GM23338 (cell line): ENCODE measurements at regions not wholly inside any gene's neighbourhood (a gene's known extent, or its start where the extent isn't known, plus 50 kb on each side); places are given as distances from the start of the nearest gene placed in this dataset.

ENCODE experiments used
- ATAC-seq: fragments of 200-7000 bp; cut with Tn5 transposase; 3 replicates; pipeline ENCODE4 v1.9.1; 2020
- DNase-seq: peaks from one replicate; pipeline ENCODE4 v3.0.0-alpha.2; 2015; ENCODE audit warnings: low spot score
- H2AFZ ChIP-seq: fragments of 200-600 bp; sonication (generic); 2 replicates; pipeline ENCODE4 v1.8.0; 2016; ENCODE audit warnings: antibody characterized with exemption, mild to moderate bottlenecking, moderate library complexity
- H3F3A ChIP-seq: fragments of 200-600 bp; sonication (generic); replicated peaks from 2 replicates; pipeline ENCODE4 v1.8.0; 2017; ENCODE audit warnings: antibody characterized with exemption, mixed run types, low read depth
- H3K27ac ChIP-seq: fragments of 200-600 bp; sonication (generic); 2 replicates; pipeline ENCODE4 v1.6.1; 2016; ENCODE audit warnings: low read depth
- H3K27me3 ChIP-seq: fragments of 200-600 bp; sonication (generic); 2 replicates; pipeline ENCODE4 v1.8.0; 2016; ENCODE audit warnings: mild to moderate bottlenecking, mixed run types, moderate library complexity; ENCODE audit not compliant: insufficient read depth
- H3K36me3 ChIP-seq: fragments of 200-600 bp; sonication (generic); 2 replicates; pipeline ENCODE4 v1.8.0; 2016; ENCODE audit warnings: mild to moderate bottlenecking; ENCODE audit not compliant: insufficient read depth
- H3K4me1 ChIP-seq: fragments of 200-600 bp; sonication (generic); 2 replicates; pipeline ENCODE4 v1.8.0; 2016; ENCODE audit warnings: mild to moderate bottlenecking, moderate library complexity; ENCODE audit not compliant: insufficient read depth
- H3K4me2 ChIP-seq: fragments of 200-600 bp; sonication (generic); 2 replicates; pipeline ENCODE4 v1.7.1; 2017; ENCODE audit warnings: mixed run types
- H3K4me3 ChIP-seq: fragments of 200-600 bp; sonication (generic); 2 replicates; pipeline ENCODE4 v1.6.1; 2016; ENCODE audit warnings: mixed run types
- H3K79me2 ChIP-seq: fragments of 200-600 bp; sonication (generic); replicated peaks from 2 replicates; pipeline ENCODE4 v1.8.0; 2017; ENCODE audit warnings: mild to moderate bottlenecking; ENCODE audit not compliant: insufficient read depth
- H3K9me2 ChIP-seq: fragments of 200-600 bp; sonication (generic); 2 replicates; pipeline ENCODE4 v1.8.0; 2017; ENCODE audit not compliant: insufficient read depth
- H4K20me1 ChIP-seq: fragments of 200-600 bp; sonication (generic); replicated peaks from 2 replicates; pipeline ENCODE4 v1.8.0; 2017; ENCODE audit warnings: mild to moderate bottlenecking; ENCODE audit not compliant: insufficient read depth
- H3K27ac Mint-ChIP-seq: 2 replicates; pipeline ENCODE4 v1.8.0; 2020; ENCODE audit warnings: inconsistent platforms, mild to moderate bottlenecking, moderate library complexity, mixed read lengths
- H3K27me3 Mint-ChIP-seq: 3 replicates; pipeline ENCODE4 v1.8.0; 2022; ENCODE audit warnings: low read depth, mild to moderate bottlenecking, moderate library complexity, mixed read lengths, inconsistent platforms; ENCODE audit not compliant: insufficient read depth, poor library complexity
- H3K36me3 Mint-ChIP-seq: 3 replicates; pipeline ENCODE4 v1.8.0; 2021; ENCODE audit warnings: low read depth, mild to moderate bottlenecking, inconsistent platforms, moderate library complexity, mixed read lengths
- H3K4me1 Mint-ChIP-seq: 3 replicates; pipeline ENCODE4 v1.8.0; 2020; ENCODE audit warnings: mild to moderate bottlenecking, inconsistent platforms, mixed read lengths
- H3K4me3 Mint-ChIP-seq: 3 replicates; pipeline ENCODE4 v1.8.0; 2021; ENCODE audit warnings: moderate library complexity, mild to moderate bottlenecking, inconsistent platforms, mixed read lengths
- H3K9me3 Mint-ChIP-seq: 3 replicates; pipeline ENCODE4 v1.8.0; 2020; ENCODE audit warnings: moderate library complexity, mild to moderate bottlenecking, inconsistent platforms, mixed read lengths
- CREB1 ChIP-seq: fragments of 250-450 bp; sonication (Bioruptor Pico); IDR thresholded peaks from 2 replicates; pipeline ENCODE4 v1.5.0; 2020; ENCODE audit warnings: low read depth, mild to moderate bottlenecking, moderate library complexity
- CTCF ChIP-seq, 2 experiments: fragments of 200-600 bp in 1 of 2; sonication (generic) in 1 of 2; conservative IDR thresholded peaks; 2 replicates each; pipeline versions ENCODE4 v1.5.1 to v1.6.1; 2016 to 2017; ENCODE audit warnings: antibody characterized with exemption in 2 of 2, low read depth in 2 of 2, mild to moderate bottlenecking in 2 of 2, moderate library complexity in 1 of 2
- ETS1 ChIP-seq: IDR thresholded peaks from 2 replicates; pipeline ENCODE4 v1.6.1; 2016; ENCODE audit warnings: antibody characterized with exemption
- EZH2 ChIP-seq: fragments of 200-600 bp; sonication (generic); IDR thresholded peaks from one replicate; pipeline ENCODE4 v1.8.0; 2017; ENCODE audit warnings: antibody characterized with exemption, mild to moderate bottlenecking, low read depth; ENCODE audit not compliant: unreplicated experiment
- EZH2phosphoT487 ChIP-seq: fragments of 200-600 bp; sonication (generic); IDR thresholded peaks from one replicate; pipeline ENCODE4 v1.8.1; 2018; ENCODE audit warnings: antibody characterized with exemption; ENCODE audit not compliant: unreplicated experiment
- JUNB ChIP-seq: IDR thresholded peaks from one replicate; pipeline ENCODE4 v1.6.1; 2016; ENCODE audit warnings: antibody characterized with exemption; ENCODE audit not compliant: unreplicated experiment
- NANOG ChIP-seq: IDR thresholded peaks from 2 replicates; pipeline ENCODE4 v1.6.1; 2016; ENCODE audit warnings: antibody characterized with exemption, borderline replicate concordance
- POLR2AphosphoS5 ChIP-seq: IDR thresholded peaks from 2 replicates; pipeline ENCODE4 v1.6.1; 2016; ENCODE audit warnings: antibody characterized with exemption, low read depth
- REST ChIP-seq: IDR thresholded peaks from one replicate; pipeline ENCODE4 v1.6.1; 2018; ENCODE audit warnings: antibody characterized with exemption; ENCODE audit not compliant: unreplicated experiment
- STAT1 ChIP-seq: IDR thresholded peaks from one replicate; pipeline ENCODE4 v1.6.1; 2016; ENCODE audit warnings: antibody characterized with exemption; ENCODE audit not compliant: unreplicated experiment
- ZNF114 ChIP-seq: fragments of 250-450 bp; sonication (Bioruptor Pico); IDR thresholded peaks from 2 replicates; pipeline ENCODE4 v1.5.0; 2020; ENCODE audit warnings: mild to moderate bottlenecking, moderate library complexity
- ZNF331 ChIP-seq: fragments of 250-450 bp; sonication (Bioruptor Pico); IDR thresholded peaks from 2 replicates; pipeline ENCODE4 v1.5.0; 2020; ENCODE audit warnings: low read depth, mild to moderate bottlenecking, moderate library complexity
- ZNF462 ChIP-seq: fragments of 250-450 bp; sonication (Bioruptor Pico); IDR thresholded peaks from 2 replicates; pipeline ENCODE4 v1.5.0; 2020; ENCODE audit warnings: mild to moderate bottlenecking, moderate library complexity

GRCh38 chr6:5837323-5837722, 169.4 kb downstream of the NRN1 start:
- Histone ChIP-seq H3K27ac (no peak overlapping the region), H3K9me2 (no peaks in the 10 kb centered on the region), H2AFZ (no peak overlapping the region), H3K4me2 (no peak overlapping the region), H3K4me3 (no peak overlapping the region), H3K27me3 (no peaks in the 10 kb centered on the region), H4K20me1 (no peaks in the 10 kb centered on the region), H3K79me2 (no peaks in the 10 kb centered on the region), H3K4me1 (no peaks in the 10 kb centered on the region), H3K36me3 (no peaks in the 10 kb centered on the region), H3F3A (no peaks in the 10 kb centered on the region)
- Mint-ChIP-seq H3K9me3 (peaks cover 28% of the 10 kb centered on the region), H3K4me1 (no peaks in the 10 kb centered on the region), H3K27me3 (peaks cover 13% of the 10 kb centered on the region), H3K4me3 (no peak overlapping the region), H3K36me3 (peaks cover 8% of the 10 kb centered on the region), H3K27ac (no peak overlapping the region)
- DNase-seq, result no peak
- no peak for ATAC-seq
- no peak for TF ChIP-seq CTCF (conservative IDR thresholded peaks at IDR 0.05; ENCODE audit: low read depth in 2 of 2)
- no peak for TF ChIP-seq EZH2phosphoT487
- TF ChIP-seq CREB1 (CRISPR knock-in tag), result no peak
- no peak for TF ChIP-seq ZNF114 (CRISPR knock-in tag)
- no peak for TF ChIP-seq POLR2AphosphoS5
- TF ChIP-seq ZNF331 (CRISPR knock-in tag), result no peak
- no peak for TF ChIP-seq STAT1
- TF ChIP-seq JUNB, result no peak
- TF ChIP-seq EZH2, result no peak
- TF ChIP-seq REST, result no peak
- no peak for TF ChIP-seq ETS1
- TF ChIP-seq NANOG, result no peak
- no peak for TF ChIP-seq ZNF462 (CRISPR knock-in tag)
